ENCODE measurements at regions not wholly inside any gene's neighbourhood (a gene's known extent, or its start where the extent isn't known, plus 50 kb on each side); places are given as distances from the start of the nearest gene placed in this dataset.
"Not testable (repeated sequence)": the region's sequence is repeated elsewhere in the genome, so short reads cannot be mapped to it uniquely, and the experiment has no call there.

- ATAC-seq (ENCODE audit: poor library complexity): no peak
- intact Hi-C loops (cut with DNase I): no loop called here
- no peak for DNase-seq
These were observed 1349.5 kb downstream of the EFNA5 start for GRCh38 chr5:106321242-106321641.

- ATAC-seq (ENCODE audit: poor library complexity) (no peak), DNase-seq (no peak)
- intact Hi-C loops (cut with DNase I): no loop called here
These were observed 1356.4 kb downstream of the EFNA5 start for GRCh38 chr5:106314221-106314824.

- intact Hi-C loops (cut with DNase I): no loop called here
- DNase-seq: no peak
These were observed 1358.4 kb downstream of the EFNA5 start for GRCh38 chr5:106312360-106312759.

GRCh38 chr5:106311230-106311915, 1359.4 kb downstream of the EFNA5 start:
- DNase-seq: no peak
- ATAC-seq (ENCODE audit: poor library complexity): no peak
- intact Hi-C loops (cut with DNase I): no loop called here

More at GRCh38 chr5:106312360-106312759, 1358.4 kb downstream of the EFNA5 start:
- ATAC-seq (ENCODE audit: poor library complexity): no peak

- ATAC-seq (ENCODE audit: poor library complexity) (no peak), DNase-seq (no peak)
- intact Hi-C loops (cut with DNase I): no loop called here
These were observed 1363.5 kb downstream of the EFNA5 start for GRCh38 chr5:106307265-106307664.

- ATAC-seq (ENCODE audit: poor library complexity) (no peak), DNase-seq (no peak)
- intact Hi-C loops (cut with DNase I): no loop called here
These were observed 1364.3 kb downstream of the EFNA5 start for GRCh38 chr5:106306313-106307028.

- intact Hi-C loops (cut with DNase I): no loop called here
- DNase-seq (no peak), ATAC-seq (ENCODE audit: poor library complexity) (no peak)
These were observed 1366.8 kb downstream of the EFNA5 start for GRCh38 chr5:106303911-106304310.

- DNase-seq (no peak), ATAC-seq (ENCODE audit: poor library complexity) (no peak)
- intact Hi-C loops (cut with DNase I): no loop called here
These were observed 1378.1 kb downstream of the EFNA5 start for GRCh38 chr5:106292654-106293053.

- intact Hi-C loops (cut with DNase I): no loop called here
- DNase-seq: no peak
- no peak for ATAC-seq (ENCODE audit: poor library complexity)
These were observed 1379.9 kb downstream of the EFNA5 start for GRCh38 chr5:106290841-106291240.

GRCh38 chr5:106288979-106289378, 1381.8 kb downstream of the EFNA5 start:
- no peak for ATAC-seq (ENCODE audit: poor library complexity)
- intact Hi-C loops (cut with DNase I): no loop called here

GRCh38 chr5:106277540-106278096, 1393.1 kb downstream of the EFNA5 start:
- ATAC-seq (ENCODE audit: poor library complexity) (no peak), DNase-seq (no peak)
- intact Hi-C loops (cut with DNase I): no loop called here

More at GRCh38 chr5:106288979-106289378, 1381.8 kb downstream of the EFNA5 start:
- no peak for DNase-seq

- ATAC-seq (ENCODE audit: poor library complexity): no peak
- intact Hi-C loops (cut with DNase I): loop anchor here (5.0 kb wide), 1 partner anchor 608 kb away; no protein-coding TSS in a partner anchor
- DNase-seq: no peak
These were observed 1401.4 kb downstream of the EFNA5 start for GRCh38 chr5:106269252-106269843.

- intact Hi-C loops (cut with DNase I): loop anchor here (5.0 kb wide), 1 partner anchor 610 kb away; no protein-coding TSS in a partner anchor
- no peak for DNase-seq
- no peak for ATAC-seq (ENCODE audit: poor library complexity)
These were observed 1403.5 kb downstream of the EFNA5 start for GRCh38 chr5:106267256-106267655.

GRCh38 chr5:106262395-106262794, 1408.3 kb downstream of the EFNA5 start:
- no peak for DNase-seq
- intact Hi-C loops (cut with DNase I): no loop called here
- ATAC-seq (ENCODE audit: poor library complexity): no peak

GRCh38 chr5:106259431-106260090, 1411.2 kb downstream of the EFNA5 start:
- ATAC-seq (ENCODE audit: poor library complexity); intact Hi-C loops (cut with DNase I); DNase-seq: not testable (repeated sequence)

- ATAC-seq (ENCODE audit: poor library complexity) (no peak), DNase-seq (no peak)
- intact Hi-C loops (cut with DNase I): no loop called here
These were observed 1412.1 kb downstream of the EFNA5 start for GRCh38 chr5:106258591-106259125.

GRCh38 chr5:106254784-106255183, 1416.0 kb downstream of the EFNA5 start:
- intact Hi-C loops (cut with DNase I): no loop called here
- ATAC-seq (ENCODE audit: poor library complexity): no peak
- no peak for DNase-seq

GRCh38 chr5:106246044-106246745, 1424.5 kb downstream of the EFNA5 start:
- intact Hi-C loops (cut with DNase I); ATAC-seq (ENCODE audit: poor library complexity); DNase-seq: not testable (repeated sequence)

Measured in Right ventricle myocardium superior (tissue), 1 donor.